Smooth muscle cell (in vitro differentiated cells): ENCODE measurements at regions not wholly inside any gene's neighbourhood (a gene's known extent, or its start where the extent isn't known, plus 50 kb on each side); places are given as distances from the start of the nearest gene placed in this dataset.
"Not testable (repeated sequence)": the region's sequence is repeated elsewhere in the genome, so short reads cannot be mapped to it uniquely, and the experiment has no call there.

Experiments used
- DNase-seq: peaks from one replicate; lab custom pipeline; 2025; ENCODE audit not compliant: unreplicated experiment; lab: John Stamatoyannopoulos, UW
- H2AFZ ChIP-seq: fragments of 200-600 bp; sonication (generic); 2 replicates; pipeline ENCODE4 v1.6.0; 2016; ENCODE audit warnings: antibody characterized with exemption, low read depth, mild to moderate bottlenecking
- H3F3A ChIP-seq: fragments of 200-600 bp; sonication (generic); 2 replicates; pipeline ENCODE4 v1.6.0; 2017; ENCODE audit warnings: antibody characterized with exemption, low read depth
- H3K27ac ChIP-seq: fragments of 200-600 bp; sonication (generic); 2 replicates; pipeline ENCODE4 v1.5.1; 2016; ENCODE audit warnings: low read depth, mild to moderate bottlenecking
- H3K27me3 ChIP-seq: fragments of 200-600 bp; sonication (generic); 2 replicates; pipeline ENCODE4 v1.6.1; 2016; ENCODE audit warnings: low read depth, mild to moderate bottlenecking
- H3K36me3 ChIP-seq: fragments of 200-600 bp; sonication (generic); 2 replicates; pipeline ENCODE4 v1.5.1; 2016; ENCODE audit warnings: low read depth
- H3K4me1 ChIP-seq: fragments of 200-600 bp; sonication (generic); 2 replicates; pipeline ENCODE4 v1.5.1; 2016; ENCODE audit warnings: low read depth
- H3K4me2 ChIP-seq: fragments of 200-600 bp; sonication (generic); 2 replicates; pipeline ENCODE4 v1.6.0; 2016; ENCODE audit warnings: mild to moderate bottlenecking
- H3K4me3 ChIP-seq: fragments of 200-600 bp; sonication (generic); 2 replicates; pipeline ENCODE4 v1.5.1; 2016; ENCODE audit warnings: mild to moderate bottlenecking
- H3K79me2 ChIP-seq: fragments of 200-600 bp; sonication (generic); 2 replicates; pipeline ENCODE4 v1.6.0; 2016; ENCODE audit warnings: low read depth, mild to moderate bottlenecking
- H3K9ac ChIP-seq: fragments of 200-600 bp; sonication (generic); 2 replicates; pipeline ENCODE4 v1.6.0; 2016; ENCODE audit warnings: low read depth
- H3K9me3 ChIP-seq: fragments of 200-600 bp; sonication (generic); replicated peaks from 2 replicates; pipeline ENCODE4 v1.5.1; 2016; ENCODE audit warnings: low read depth
- H4K20me1 ChIP-seq: fragments of 200-600 bp; sonication (generic); 2 replicates; pipeline ENCODE4 v1.6.0; 2016; ENCODE audit warnings: low read depth
- WGBS: methylation state at CpG from one replicate; pipeline ENCODE4 v1.1.7; 2016; ENCODE audit warnings: low lambda C conversion rate; 5-methylcytosine and 5-hydroxymethylcytosine counted together
- TF ChIP-seq, protein P1 (sequence below): fragments of 200-600 bp; sonication (generic); IDR thresholded peaks from 2 replicates; pipeline ENCODE4 v1.5.1; 2017; ENCODE audit warnings: borderline replicate concordance, mild to moderate bottlenecking, antibody characterized with exemption; ENCODE audit not compliant: insufficient read depth, poor library complexity, severe bottlenecking

DNA sequence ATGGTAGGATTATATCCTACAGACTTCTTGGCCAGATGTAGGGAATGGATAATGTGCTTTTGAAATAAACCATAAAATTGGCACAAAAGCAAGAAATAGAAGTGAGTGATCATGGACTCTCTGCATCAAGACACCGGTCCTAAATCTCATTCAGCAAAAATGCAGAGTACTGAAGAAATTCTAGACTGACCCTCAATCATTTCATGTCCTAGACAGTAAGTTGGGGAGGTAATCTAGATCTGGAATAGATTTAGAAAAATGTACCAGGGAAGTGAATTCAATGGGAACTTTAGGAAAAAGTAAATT, 69.7 kb upstream of the ADTRP start:
- H3K4me3 ChIP-seq: no peak overlapping the region
- H3F3A ChIP-seq: peaks cover 10% of the 10 kb centered on the region
- H3K9me3 ChIP-seq: no peaks in the 10 kb centered on the region
- peaks cover 6% of the 10 kb centered on the region for H3K4me1 ChIP-seq
- peak overlapping the region; percentile 61 for H3K9ac ChIP-seq
- 67% methylated on average over 1 of the region's 1 CpG for WGBS
- no peaks in the 10 kb centered on the region for H4K20me1 ChIP-seq
- no peaks in the 10 kb centered on the region for H3K36me3 ChIP-seq
- H2AFZ ChIP-seq: no peak overlapping the region
- H3K27me3 ChIP-seq: no peaks in the 10 kb centered on the region
- no peak for DNase-seq
- H3K4me2 ChIP-seq: peak overlapping the region; percentile 40
- peak overlapping the region; percentile 88 for H3K27ac ChIP-seq
- TF ChIP-seq, protein P1, sequence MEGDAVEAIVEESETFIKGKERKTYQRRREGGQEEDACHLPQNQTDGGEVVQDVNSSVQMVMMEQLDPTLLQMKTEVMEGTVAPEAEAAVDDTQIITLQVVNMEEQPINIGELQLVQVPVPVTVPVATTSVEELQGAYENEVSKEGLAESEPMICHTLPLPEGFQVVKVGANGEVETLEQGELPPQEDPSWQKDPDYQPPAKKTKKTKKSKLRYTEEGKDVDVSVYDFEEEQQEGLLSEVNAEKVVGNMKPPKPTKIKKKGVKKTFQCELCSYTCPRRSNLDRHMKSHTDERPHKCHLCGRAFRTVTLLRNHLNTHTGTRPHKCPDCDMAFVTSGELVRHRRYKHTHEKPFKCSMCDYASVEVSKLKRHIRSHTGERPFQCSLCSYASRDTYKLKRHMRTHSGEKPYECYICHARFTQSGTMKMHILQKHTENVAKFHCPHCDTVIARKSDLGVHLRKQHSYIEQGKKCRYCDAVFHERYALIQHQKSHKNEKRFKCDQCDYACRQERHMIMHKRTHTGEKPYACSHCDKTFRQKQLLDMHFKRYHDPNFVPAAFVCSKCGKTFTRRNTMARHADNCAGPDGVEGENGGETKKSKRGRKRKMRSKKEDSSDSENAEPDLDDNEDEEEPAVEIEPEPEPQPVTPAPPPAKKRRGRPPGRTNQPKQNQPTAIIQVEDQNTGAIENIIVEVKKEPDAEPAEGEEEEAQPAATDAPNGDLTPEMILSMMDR: no peak
- H3K79me2 ChIP-seq: no peaks in the 10 kb centered on the region

DNA sequence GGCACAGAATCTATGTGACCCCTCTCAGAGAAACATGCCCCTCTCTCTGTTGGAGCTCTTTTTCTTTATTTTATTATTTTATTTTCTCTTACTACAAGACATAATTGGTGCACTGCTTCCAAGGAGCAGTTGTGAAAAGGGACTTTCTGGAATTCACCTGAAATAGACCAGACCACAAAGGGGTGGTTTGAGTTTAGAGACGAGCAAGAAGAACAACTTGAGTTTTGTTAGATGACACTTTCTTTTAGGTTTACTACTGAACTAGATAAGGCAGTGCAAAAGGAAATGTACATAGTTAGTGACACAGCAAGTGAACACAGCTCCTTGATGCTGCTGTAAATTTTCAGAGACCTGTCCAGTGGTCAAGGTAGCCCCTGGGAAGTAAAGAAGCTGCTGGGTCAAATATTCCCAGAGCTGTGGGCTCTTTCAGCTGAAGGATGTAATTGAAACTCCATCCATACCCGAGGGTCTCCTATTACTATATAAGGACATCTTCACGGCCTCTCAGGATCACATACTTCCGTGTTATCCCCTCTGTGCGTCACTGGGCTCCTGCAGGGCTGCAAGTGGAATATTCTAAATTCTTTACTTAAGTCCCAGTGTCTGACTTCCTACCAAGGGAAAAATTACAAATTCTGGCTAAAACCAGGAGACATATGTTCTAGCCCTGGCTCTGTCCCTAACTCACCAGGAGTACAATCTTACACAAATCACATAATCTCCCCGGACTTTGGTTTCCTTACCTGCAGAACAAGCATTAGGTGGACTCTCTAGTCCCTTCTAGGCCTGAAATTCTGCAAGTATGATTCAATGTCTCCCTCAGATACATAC, 69.1 kb upstream of the ADTRP start:
- no peak for DNase-seq
- TF ChIP-seq, protein P1: no peak
- no peaks in the 10 kb centered on the region for H4K20me1 ChIP-seq
- H2AFZ ChIP-seq: no peak overlapping the region
- H3K4me2 ChIP-seq: peak overlapping the region; percentile 40
- H3K79me2 ChIP-seq: no peaks in the 10 kb centered on the region
- H3K36me3 ChIP-seq: no peaks in the 10 kb centered on the region
- H3K27ac ChIP-seq: peak overlapping the region; percentile 88
- 25% methylated on average over 6 of the region's 6 CpGs for WGBS
- H3K9me3 ChIP-seq: no peaks in the 10 kb centered on the region
- H3F3A ChIP-seq: peaks cover 10% of the 10 kb centered on the region
- no peak overlapping the region for H3K4me3 ChIP-seq
- H3K9ac ChIP-seq: peak overlapping the region; percentile 61
- H3K27me3 ChIP-seq: no peaks in the 10 kb centered on the region
- peaks cover 6% of the 10 kb centered on the region for H3K4me1 ChIP-seq

DNA sequence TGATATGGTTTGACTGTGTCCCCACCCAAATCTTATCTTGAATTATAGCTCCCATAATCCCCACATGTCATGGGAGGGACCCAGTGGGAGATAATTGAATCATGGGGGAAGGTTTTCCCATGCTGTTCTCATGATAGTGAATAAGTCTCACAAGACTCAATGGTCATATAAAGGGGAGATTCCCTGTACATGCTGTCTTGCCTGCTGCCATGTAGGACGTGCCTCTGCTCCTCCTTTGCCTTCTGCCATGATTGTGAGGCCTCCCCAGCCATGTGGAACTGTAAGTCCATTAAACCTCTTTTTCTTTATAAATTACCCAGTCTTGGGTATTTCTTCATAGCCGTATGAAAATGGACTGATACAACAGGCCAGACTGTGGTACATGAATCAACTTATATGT, 68.5 kb upstream of the ADTRP start:
- H3F3A ChIP-seq, H3K9ac ChIP-seq, H3K9me3 ChIP-seq, H3K36me3 ChIP-seq, H3K27me3 ChIP-seq, DNase-seq, H4K20me1 ChIP-seq, H3K4me3 ChIP-seq, H3K4me1 ChIP-seq, H2AFZ ChIP-seq, H3K79me2 ChIP-seq: not testable (repeated sequence)
- WGBS: 94% methylated on average over 2 of the region's 2 CpGs
- Histone ChIP-seq H3K27ac (peak overlapping the region; percentile 88), H3K4me2 (peak overlapping the region; percentile 31)

DNA sequence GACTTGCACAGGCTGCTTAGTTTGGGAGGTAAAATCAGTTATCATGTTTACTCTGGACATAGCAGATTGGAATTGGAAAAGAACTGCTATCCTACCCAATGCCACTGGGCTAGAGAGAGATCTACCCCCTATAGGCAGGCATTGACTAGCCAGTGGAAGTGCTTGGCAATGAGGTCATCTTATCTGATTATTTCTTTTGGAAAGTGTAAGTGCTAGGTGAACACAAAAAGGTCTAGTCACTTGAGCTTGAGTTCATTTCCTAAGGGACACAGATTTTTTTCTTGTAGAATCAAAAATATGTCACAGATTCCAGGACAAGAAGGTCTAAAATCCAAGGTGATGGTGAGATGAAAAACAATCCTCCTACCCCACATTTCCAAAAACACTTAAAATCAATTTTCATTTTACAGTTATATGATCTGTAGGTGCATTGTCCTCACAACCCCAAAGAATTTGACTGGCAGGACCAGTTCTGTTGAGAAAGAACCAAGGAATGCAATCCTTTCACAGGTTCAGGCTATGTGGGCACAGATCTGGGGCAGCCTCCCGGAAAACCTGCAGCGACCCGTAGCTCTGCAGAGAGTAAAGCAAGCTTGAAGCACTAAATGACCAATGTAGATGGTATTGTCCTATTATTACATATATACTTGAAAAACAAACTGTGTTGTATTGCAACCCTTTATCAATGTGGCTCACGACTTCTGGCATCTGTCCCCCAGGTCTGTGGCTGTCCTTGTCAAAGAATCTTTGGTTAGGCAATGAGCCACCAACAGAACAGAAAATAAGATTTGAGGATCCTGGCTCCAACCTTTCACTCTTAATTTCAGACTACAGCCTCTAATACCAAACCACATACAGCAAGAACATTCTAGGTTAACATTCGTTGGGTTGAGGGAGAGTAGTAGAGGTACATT, 67.3 kb upstream of the ADTRP start:
- peaks cover 10% of the 10 kb centered on the region for H3F3A ChIP-seq
- no peaks in the 10 kb centered on the region for H3K27me3 ChIP-seq
- no peak overlapping the region for H3K4me2 ChIP-seq

DNA sequence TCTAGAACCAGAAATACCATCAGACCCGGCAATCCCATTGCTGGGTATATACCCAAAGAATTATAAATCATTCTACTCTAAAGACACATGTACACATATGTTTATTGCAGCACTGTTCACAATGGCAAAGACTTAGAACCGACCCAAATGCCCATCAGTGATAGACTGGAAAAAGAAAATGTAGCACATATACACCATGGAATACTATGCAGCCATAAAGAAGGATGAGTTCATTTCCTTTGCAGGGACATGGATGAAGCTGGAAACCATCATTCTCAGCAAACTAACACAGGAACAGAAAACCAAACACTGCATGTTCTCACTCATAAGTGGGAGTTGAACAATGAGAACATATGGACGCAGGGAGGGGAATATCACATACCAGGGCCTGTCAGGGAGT, 64.2 kb upstream of the ADTRP start:
- H2AFZ ChIP-seq, H3K4me1 ChIP-seq, H3K4me3 ChIP-seq, H3K36me3 ChIP-seq, H3K79me2 ChIP-seq, H3F3A ChIP-seq, H3K9me3 ChIP-seq, H3K27ac ChIP-seq, H4K20me1 ChIP-seq, H3K27me3 ChIP-seq, DNase-seq, H3K9ac ChIP-seq, H3K4me2 ChIP-seq: not testable (repeated sequence)
- WGBS: 93% methylated on average over 3 of the region's 3 CpGs

More for the DNA sequence above, 67.3 kb upstream of the ADTRP start:
- TF ChIP-seq, protein P1: no peak
- H4K20me1 ChIP-seq: no peaks in the 10 kb centered on the region
- H2AFZ ChIP-seq: no peak overlapping the region
- no peak overlapping the region for H3K9ac ChIP-seq
- H3K4me3 ChIP-seq: no peak overlapping the region
- H3K79me2 ChIP-seq: no peaks in the 10 kb centered on the region
- peak overlapping the region; percentile 2 for H3K27ac ChIP-seq
- 85% methylated on average over 5 of the region's 5 CpGs for WGBS
- no peaks in the 10 kb centered on the region for H3K36me3 ChIP-seq
- peaks cover 6% of the 10 kb centered on the region for H3K4me1 ChIP-seq
- H3K9me3 ChIP-seq: no peaks in the 10 kb centered on the region
- no peak for DNase-seq
